ENCODE measurements at regions not wholly inside any gene's neighbourhood (a gene's known extent, or its start where the extent isn't known, plus 50 kb on each side); places are given as distances from the start of the nearest gene placed in this dataset.

DNA sequence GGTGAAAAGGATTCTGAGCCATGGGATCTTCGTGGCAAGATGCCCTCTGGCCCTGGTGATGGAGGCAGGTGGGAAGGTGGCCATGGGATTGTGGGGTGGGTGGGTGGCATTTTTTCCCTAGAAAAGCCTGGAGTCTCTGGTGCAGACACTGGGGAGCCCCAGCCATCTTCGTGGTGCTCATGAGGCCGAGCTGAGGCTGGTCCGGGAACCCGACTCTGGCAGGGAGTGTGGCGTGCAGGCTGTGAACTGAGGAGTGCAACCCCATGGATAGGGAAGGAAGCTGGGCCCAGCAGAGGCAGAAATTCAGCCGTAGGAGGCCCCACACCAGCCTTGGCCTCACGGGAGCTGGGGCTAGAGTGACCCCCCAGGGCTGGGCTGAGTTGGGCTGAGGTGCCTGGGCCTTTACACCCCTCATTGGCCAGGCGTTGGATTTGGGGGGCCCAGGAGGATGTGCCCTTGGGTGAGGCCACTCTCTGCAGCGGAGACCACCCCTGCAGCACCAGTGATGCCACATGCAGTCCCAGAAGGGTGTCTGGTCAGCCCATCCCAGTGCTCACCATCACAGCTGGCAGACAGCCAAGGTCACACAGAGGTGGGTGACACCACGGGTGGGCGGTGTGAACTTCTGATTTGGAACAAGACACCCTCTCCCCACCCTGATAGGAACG lies 115.6 kb upstream of the HDAC4 start:
- Histone ChIP-seq H3K27me3 (ENCODE audit: control insufficient read depth, extremely low read depth, insufficient read depth, low read length) (no peaks in the 10 kb centered on the region), H3K9me1 (ENCODE audit: control insufficient read depth, extremely low read depth, insufficient read depth, low read length) (no peaks in the 10 kb centered on the region), H3K36me3 (ENCODE audit: control insufficient read depth in 2 of 2, extremely low read depth in 1 of 2, insufficient read depth in 2 of 2, low read length in 2 of 2) (no peaks in the 10 kb centered on the region), H3K9ac (ENCODE audit: control insufficient read depth, extremely low read depth, insufficient read depth, low read length) (no peak overlapping the region), H3K9me3 (ENCODE audit: control insufficient read depth, low read depth, low read length) (no peaks in the 10 kb centered on the region), H3K79me2 (ENCODE audit: control insufficient read depth, insufficient read depth, low read length) (no peaks in the 10 kb centered on the region), H3K4me1 (ENCODE audit: control insufficient read depth, extremely low read depth, insufficient read depth, low read length) (no peaks in the 10 kb centered on the region), H3K4me3 (ENCODE audit: control insufficient read depth in 2 of 3, extremely low read depth in 1 of 3, insufficient read depth in 2 of 3, low read depth in 1 of 3, low read length in 3 of 3) (no peak overlapping the region), H3K4me2 (ENCODE audit: control insufficient read depth, extremely low read depth, insufficient read depth, low read depth, low read length) (no peak overlapping the region), H2AFZ (ENCODE audit: control insufficient read depth, low read length) (no peak overlapping the region), H3K27ac (ENCODE audit: control insufficient read depth, insufficient read depth, low read length) (no peak overlapping the region), H4K20me1 (ENCODE audit: control insufficient read depth, extremely low read depth, insufficient read depth, low read length) (no peaks in the 10 kb centered on the region)
- DNase-seq (ENCODE audit: low read depth, low spot score) (no peak), FAIRE-seq (no peak)
- dilution Hi-C loops (cut with MboI; ENCODE audit: extremely low pct_ligation_motif_present, low sequenced_read_pairs), result no loop called here
- TF ChIP-seq, protein P1, sequence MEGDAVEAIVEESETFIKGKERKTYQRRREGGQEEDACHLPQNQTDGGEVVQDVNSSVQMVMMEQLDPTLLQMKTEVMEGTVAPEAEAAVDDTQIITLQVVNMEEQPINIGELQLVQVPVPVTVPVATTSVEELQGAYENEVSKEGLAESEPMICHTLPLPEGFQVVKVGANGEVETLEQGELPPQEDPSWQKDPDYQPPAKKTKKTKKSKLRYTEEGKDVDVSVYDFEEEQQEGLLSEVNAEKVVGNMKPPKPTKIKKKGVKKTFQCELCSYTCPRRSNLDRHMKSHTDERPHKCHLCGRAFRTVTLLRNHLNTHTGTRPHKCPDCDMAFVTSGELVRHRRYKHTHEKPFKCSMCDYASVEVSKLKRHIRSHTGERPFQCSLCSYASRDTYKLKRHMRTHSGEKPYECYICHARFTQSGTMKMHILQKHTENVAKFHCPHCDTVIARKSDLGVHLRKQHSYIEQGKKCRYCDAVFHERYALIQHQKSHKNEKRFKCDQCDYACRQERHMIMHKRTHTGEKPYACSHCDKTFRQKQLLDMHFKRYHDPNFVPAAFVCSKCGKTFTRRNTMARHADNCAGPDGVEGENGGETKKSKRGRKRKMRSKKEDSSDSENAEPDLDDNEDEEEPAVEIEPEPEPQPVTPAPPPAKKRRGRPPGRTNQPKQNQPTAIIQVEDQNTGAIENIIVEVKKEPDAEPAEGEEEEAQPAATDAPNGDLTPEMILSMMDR (optimal IDR thresholded peaks at IDR 0.05 in 1 of 3, IDR thresholded peaks at IDR 0.05 in 1 of 3, conservative IDR thresholded peaks at IDR 0.05 in 1 of 3; ENCODE audit: extremely low read depth in 1 of 3, insufficient read depth in 2 of 3, low read length in 3 of 3), result no peak
- no peak for TF ChIP-seq EZH2 (IDR thresholded peaks at IDR 0.05; ENCODE audit: low read length)

DNA sequence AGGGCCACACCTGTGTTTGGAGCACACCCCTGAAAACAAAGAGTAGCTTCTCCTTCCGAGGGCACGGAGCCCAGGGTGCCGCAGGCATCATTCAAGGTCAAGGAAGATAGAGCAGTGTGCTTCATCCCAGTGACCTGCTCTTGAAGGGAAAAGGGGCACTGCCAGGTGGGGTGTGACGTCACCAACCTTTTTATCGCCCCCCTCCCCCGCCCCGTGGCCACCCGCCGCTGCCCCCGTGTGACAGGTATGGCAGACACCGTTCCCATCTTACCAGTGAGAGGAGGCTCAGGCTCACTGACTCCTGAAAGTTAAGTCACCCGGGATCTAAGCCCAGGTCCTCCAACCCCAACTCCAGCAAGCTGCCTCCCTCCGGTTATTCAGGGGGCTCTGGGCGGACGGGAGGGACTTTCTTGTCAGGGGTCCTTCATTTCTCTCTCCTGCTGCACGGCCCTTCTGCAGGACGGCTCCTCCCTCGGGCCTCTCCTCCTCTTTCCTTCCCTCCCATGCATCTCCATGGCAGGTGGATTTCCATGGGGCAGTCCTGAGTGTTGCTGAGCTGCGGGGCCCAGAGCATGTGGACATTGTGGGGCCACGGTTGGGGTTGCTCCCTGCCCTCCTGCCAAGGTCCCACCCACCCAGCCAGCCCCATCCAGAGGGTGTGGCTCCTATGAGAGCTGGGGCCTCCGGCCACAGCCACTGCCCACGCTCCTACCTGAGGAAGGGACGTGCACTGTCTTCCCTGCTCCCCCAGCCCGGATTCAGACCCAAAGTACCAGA lies 114.1 kb upstream of the HDAC4 start:
- Histone ChIP-seq H3K9ac (ENCODE audit: control insufficient read depth, extremely low read depth, insufficient read depth, low read length) (no peak overlapping the region), H2AFZ (ENCODE audit: control insufficient read depth, low read length) (no peak overlapping the region), H3K27me3 (ENCODE audit: control insufficient read depth, extremely low read depth, insufficient read depth, low read length) (no peaks in the 10 kb centered on the region), H3K4me3 (ENCODE audit: control insufficient read depth in 2 of 3, extremely low read depth in 1 of 3, insufficient read depth in 2 of 3, low read depth in 1 of 3, low read length in 3 of 3) (no peak overlapping the region), H3K27ac (ENCODE audit: control insufficient read depth, insufficient read depth, low read length) (no peak overlapping the region), H3K9me1 (ENCODE audit: control insufficient read depth, extremely low read depth, insufficient read depth, low read length) (no peaks in the 10 kb centered on the region), H3K9me3 (ENCODE audit: control insufficient read depth, low read depth, low read length) (no peaks in the 10 kb centered on the region), H3K4me2 (ENCODE audit: control insufficient read depth, extremely low read depth, insufficient read depth, low read depth, low read length) (no peak overlapping the region), H3K36me3 (ENCODE audit: control insufficient read depth in 2 of 2, extremely low read depth in 1 of 2, insufficient read depth in 2 of 2, low read length in 2 of 2) (no peaks in the 10 kb centered on the region), H4K20me1 (ENCODE audit: control insufficient read depth, extremely low read depth, insufficient read depth, low read length) (no peaks in the 10 kb centered on the region), H3K4me1 (ENCODE audit: control insufficient read depth, extremely low read depth, insufficient read depth, low read length) (no peaks in the 10 kb centered on the region), H3K79me2 (ENCODE audit: control insufficient read depth, insufficient read depth, low read length) (no peaks in the 10 kb centered on the region)
- FAIRE-seq (no peak), DNase-seq (ENCODE audit: low read depth, low spot score) (no peak)
- TF ChIP-seq, protein P1 (optimal IDR thresholded peaks at IDR 0.05 in 1 of 3, IDR thresholded peaks at IDR 0.05 in 1 of 3, conservative IDR thresholded peaks at IDR 0.05 in 1 of 3; ENCODE audit: extremely low read depth in 1 of 3, insufficient read depth in 2 of 3, low read length in 3 of 3), result no peak
- TF ChIP-seq EZH2 (IDR thresholded peaks at IDR 0.05; ENCODE audit: low read length), result no peak
- dilution Hi-C loops (cut with MboI; ENCODE audit: extremely low pct_ligation_motif_present, low sequenced_read_pairs), result no loop called here

Data from keratinocyte (primary cell).